GM12864 (cell line): ENCODE measurements at regions not wholly inside any gene's neighbourhood (a gene's known extent, or its start where the extent isn't known, plus 50 kb on each side); places are given as distances from the start of the nearest gene placed in this dataset.

Experiments used
- DNase-seq: peaks from one replicate; pipeline ENCODE4 v3.0.0-alpha.2; 2011; ENCODE audit warnings: low read depth
- H3K4me3 ChIP-seq: 2 replicates; pipeline ENCODE4 v1.5.1; 2011; ENCODE audit warnings: mild to moderate bottlenecking, low read depth, low read length, control low read depth
- TF ChIP-seq, protein P1 (sequence below): IDR thresholded peaks from 2 replicates; pipeline ENCODE4 v1.5.1; 2011; ENCODE audit warnings: low read depth, mild to moderate bottlenecking, moderate library complexity, low read length, control low read depth, inconsistent platforms; ENCODE audit errors: missing control alignments

GRCh38 chr12:98456041-98456440 is 59.3 kb upstream of the TMPO start:
- TF ChIP-seq, protein P1, sequence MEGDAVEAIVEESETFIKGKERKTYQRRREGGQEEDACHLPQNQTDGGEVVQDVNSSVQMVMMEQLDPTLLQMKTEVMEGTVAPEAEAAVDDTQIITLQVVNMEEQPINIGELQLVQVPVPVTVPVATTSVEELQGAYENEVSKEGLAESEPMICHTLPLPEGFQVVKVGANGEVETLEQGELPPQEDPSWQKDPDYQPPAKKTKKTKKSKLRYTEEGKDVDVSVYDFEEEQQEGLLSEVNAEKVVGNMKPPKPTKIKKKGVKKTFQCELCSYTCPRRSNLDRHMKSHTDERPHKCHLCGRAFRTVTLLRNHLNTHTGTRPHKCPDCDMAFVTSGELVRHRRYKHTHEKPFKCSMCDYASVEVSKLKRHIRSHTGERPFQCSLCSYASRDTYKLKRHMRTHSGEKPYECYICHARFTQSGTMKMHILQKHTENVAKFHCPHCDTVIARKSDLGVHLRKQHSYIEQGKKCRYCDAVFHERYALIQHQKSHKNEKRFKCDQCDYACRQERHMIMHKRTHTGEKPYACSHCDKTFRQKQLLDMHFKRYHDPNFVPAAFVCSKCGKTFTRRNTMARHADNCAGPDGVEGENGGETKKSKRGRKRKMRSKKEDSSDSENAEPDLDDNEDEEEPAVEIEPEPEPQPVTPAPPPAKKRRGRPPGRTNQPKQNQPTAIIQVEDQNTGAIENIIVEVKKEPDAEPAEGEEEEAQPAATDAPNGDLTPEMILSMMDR: no peak

GRCh38 chr12:98456576-98457573 is 58.5 kb upstream of the TMPO start:
- no peak for DNase-seq

More at GRCh38 chr12:98456041-98456440, 59.3 kb upstream of the TMPO start:
- no peak for DNase-seq
- no peak overlapping the region for H3K4me3 ChIP-seq

DNA sequence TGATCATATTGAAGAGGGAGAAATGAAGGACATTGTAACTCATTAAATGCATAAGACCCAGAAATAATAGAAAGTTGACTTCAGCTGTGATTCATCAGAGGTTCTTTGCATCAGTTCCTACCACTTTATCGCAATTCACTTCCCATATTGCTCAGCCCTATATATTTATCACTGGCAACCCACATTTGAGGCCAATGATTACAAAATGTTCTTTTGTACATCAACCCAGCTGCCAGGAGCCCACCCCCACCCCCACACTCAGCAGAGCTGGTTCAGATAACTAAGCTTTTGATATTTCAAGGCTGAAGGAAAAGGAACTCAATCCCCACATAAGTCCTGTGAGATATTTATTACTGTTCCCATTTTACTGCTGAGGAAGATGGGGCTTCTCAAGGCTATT is 51.2 kb upstream of the TMPO start:
- TF ChIP-seq, protein P1: no peak
- no peak overlapping the region for H3K4me3 ChIP-seq
- DNase-seq: no peak

More at GRCh38 chr12:98456576-98457573, 58.5 kb upstream of the TMPO start:
- TF ChIP-seq, protein P1: no peak
- no peak overlapping the region for H3K4me3 ChIP-seq

DNA sequence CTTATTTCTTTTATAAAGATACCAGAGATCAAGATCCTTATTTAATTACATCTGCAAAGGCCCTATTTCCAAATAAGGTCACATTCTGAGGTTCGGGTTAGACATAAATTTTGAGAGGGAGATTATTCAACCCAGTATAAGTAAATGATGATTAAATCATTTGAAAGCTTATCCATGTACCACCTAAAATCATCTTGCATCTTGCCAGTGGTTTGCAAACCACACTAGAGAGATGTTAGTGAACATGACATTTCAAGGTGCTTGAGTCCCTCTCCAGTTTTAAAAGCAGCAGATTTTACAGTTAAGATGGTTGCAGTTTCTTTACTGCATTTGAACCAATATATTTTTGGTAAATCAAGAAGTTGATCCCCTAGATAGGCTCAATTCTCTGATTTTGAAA is 49.9 kb upstream of the TMPO start:
- no peak for DNase-seq
- TF ChIP-seq, protein P1: no peak

More for the DNA sequence above, 49.9 kb upstream of the TMPO start:
- H3K4me3 ChIP-seq: no peak overlapping the region
